ENCODE measurements at regions not wholly inside any gene's neighbourhood (a gene's known extent, or its start where the extent isn't known, plus 50 kb on each side); places are given as distances from the start of the nearest gene placed in this dataset.

DNA sequence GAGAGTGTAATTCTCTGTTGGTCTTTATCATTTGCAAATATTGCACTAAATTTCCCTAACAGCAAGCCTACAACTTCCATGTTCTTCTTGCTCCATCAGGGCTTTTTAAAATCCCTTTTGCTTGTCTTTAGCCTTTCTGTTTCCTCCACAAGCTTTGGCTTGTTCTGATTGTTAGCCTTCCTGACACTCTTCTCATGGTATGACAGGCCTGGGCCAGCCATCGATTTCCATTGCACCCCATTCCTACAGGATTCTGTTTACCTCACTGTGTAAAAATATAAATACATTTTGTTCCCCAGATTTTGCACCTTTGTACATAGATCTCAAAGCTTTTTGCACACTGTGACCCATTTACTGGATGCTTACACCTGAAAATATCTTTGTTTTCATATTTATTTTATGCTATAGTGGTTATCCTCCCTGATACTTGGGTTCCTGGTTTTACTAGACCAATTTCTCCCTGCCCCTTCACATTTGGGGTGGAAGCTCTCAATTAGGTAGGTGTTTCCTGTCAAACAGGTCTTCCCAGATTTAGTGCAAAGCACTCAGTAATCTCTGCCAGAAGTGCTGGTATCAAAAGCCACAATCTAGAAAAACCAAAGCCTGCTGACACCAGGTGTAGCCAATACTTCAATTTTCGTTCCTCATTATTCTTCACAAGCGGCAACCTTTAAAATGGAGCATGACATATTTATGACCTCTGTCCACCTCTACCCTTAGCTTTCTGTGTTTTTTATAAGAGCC, 57.9 kb upstream of the PPP2R3A start:
- H3K9me3 ChIP-seq (ENCODE audit: low read length) = no peaks in the 10 kb centered on the region
- no peak overlapping the region for H3K27ac ChIP-seq (ENCODE audit: low read depth, low read length, poor library complexity, severe bottlenecking)
- ChIA-PET POLR2A (no interaction called here), CTCF (ENCODE audit: unreplicated experiment) (no interaction called here)
- no peaks in the 10 kb centered on the region for H3K9me2 ChIP-seq (ENCODE audit: insufficient read depth, low read length)
- intact Hi-C loops (cut with micrococcal nuclease; ENCODE audit: unreplicated experiment) = no loop called here
- no peaks in the 10 kb centered on the region for H3K4me1 ChIP-seq (ENCODE audit: insufficient read depth, low read length, poor library complexity, severe bottlenecking)
- H3K4me2 ChIP-seq (ENCODE audit: low read length) = no peak overlapping the region
- H3K79me2 ChIP-seq (ENCODE audit: insufficient read depth, low read depth, low read length) = no peaks in the 10 kb centered on the region
- H3K4me3 ChIP-seq (ENCODE audit: low read depth, low read length, poor library complexity, severe bottlenecking) = no peak overlapping the region
- TF ChIP-seq, protein P1, sequence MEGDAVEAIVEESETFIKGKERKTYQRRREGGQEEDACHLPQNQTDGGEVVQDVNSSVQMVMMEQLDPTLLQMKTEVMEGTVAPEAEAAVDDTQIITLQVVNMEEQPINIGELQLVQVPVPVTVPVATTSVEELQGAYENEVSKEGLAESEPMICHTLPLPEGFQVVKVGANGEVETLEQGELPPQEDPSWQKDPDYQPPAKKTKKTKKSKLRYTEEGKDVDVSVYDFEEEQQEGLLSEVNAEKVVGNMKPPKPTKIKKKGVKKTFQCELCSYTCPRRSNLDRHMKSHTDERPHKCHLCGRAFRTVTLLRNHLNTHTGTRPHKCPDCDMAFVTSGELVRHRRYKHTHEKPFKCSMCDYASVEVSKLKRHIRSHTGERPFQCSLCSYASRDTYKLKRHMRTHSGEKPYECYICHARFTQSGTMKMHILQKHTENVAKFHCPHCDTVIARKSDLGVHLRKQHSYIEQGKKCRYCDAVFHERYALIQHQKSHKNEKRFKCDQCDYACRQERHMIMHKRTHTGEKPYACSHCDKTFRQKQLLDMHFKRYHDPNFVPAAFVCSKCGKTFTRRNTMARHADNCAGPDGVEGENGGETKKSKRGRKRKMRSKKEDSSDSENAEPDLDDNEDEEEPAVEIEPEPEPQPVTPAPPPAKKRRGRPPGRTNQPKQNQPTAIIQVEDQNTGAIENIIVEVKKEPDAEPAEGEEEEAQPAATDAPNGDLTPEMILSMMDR (conservative IDR thresholded peaks at IDR 0.05; ENCODE audit: low read length) = no peak
- TF ChIP-seq EZH2phosphoT487 (IDR thresholded peaks at IDR 0.05; ENCODE audit: borderline replicate concordance, low read depth, low read length) = no peak
- BruUV-seq (replicated peaks) = no TSS peak
- H3K36me3 ChIP-seq (ENCODE audit: insufficient read depth, low read length) = no peaks in the 10 kb centered on the region
- no peak for DNase-seq (ENCODE audit: low spot score)
- no peak overlapping the region for H2AFZ ChIP-seq (ENCODE audit: low read length)
- H4K20me1 ChIP-seq (ENCODE audit: insufficient read depth, low read length) = no peaks in the 10 kb centered on the region

- no peaks in the 10 kb centered on the region for H4K20me1 ChIP-seq (ENCODE audit: insufficient read depth, low read length)
- ChIA-PET POLR2A (no interaction called here), CTCF (ENCODE audit: unreplicated experiment) (no interaction called here)
- intact Hi-C loops (cut with micrococcal nuclease; ENCODE audit: unreplicated experiment) = no loop called here
- H3K36me3 ChIP-seq (ENCODE audit: insufficient read depth, low read length) = no peaks in the 10 kb centered on the region
- no peaks in the 10 kb centered on the region for H3K9me2 ChIP-seq (ENCODE audit: insufficient read depth, low read length)
- H2AFZ ChIP-seq (ENCODE audit: low read length) = no peak overlapping the region
- no peak overlapping the region for H3K27ac ChIP-seq (ENCODE audit: low read depth, low read length, poor library complexity, severe bottlenecking)
- no peak overlapping the region for H3K4me2 ChIP-seq (ENCODE audit: low read length)
- no peak overlapping the region for H3K4me3 ChIP-seq (ENCODE audit: low read depth, low read length, poor library complexity, severe bottlenecking)
- H3K9me3 ChIP-seq (ENCODE audit: low read length) = no peaks in the 10 kb centered on the region
- no peaks in the 10 kb centered on the region for H3K79me2 ChIP-seq (ENCODE audit: insufficient read depth, low read depth, low read length)
- no peak for DNase-seq (ENCODE audit: low spot score)
- BruUV-seq (replicated peaks) = no TSS peak
- no peaks in the 10 kb centered on the region for H3K4me1 ChIP-seq (ENCODE audit: insufficient read depth, low read length, poor library complexity, severe bottlenecking)
- no peak for TF ChIP-seq EZH2phosphoT487 (IDR thresholded peaks at IDR 0.05; ENCODE audit: borderline replicate concordance, low read depth, low read length)
- TF ChIP-seq, protein P1 (conservative IDR thresholded peaks at IDR 0.05; ENCODE audit: low read length) = no peak
Measured at GRCh38 chr3:135908225-135908624, 57.3 kb upstream of the PPP2R3A start.

DNA sequence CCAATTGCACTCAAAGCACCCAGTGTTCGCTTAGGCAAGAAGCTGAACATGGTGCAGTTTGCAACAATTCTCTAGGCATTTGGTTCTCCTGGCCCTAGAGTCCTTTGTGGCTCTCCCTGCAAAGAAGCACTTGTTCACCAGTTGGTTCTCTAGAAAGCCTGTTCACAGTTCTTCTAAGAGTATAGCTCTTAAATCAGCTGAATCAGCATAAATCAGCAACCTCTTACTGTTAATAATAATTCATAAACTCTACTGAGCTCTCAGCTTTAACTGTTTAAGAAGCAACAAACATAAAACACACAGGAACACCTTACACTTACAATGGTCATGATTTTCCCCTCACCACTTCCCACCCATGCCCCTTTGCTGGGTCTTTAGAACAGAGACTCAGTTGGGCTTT, 56.8 kb upstream of the PPP2R3A start:
- no peak for DNase-seq (ENCODE audit: low spot score)
- Histone ChIP-seq H2AFZ (ENCODE audit: low read length) (no peak overlapping the region), H3K79me2 (ENCODE audit: insufficient read depth, low read depth, low read length) (no peaks in the 10 kb centered on the region), H4K20me1 (ENCODE audit: insufficient read depth, low read length) (no peaks in the 10 kb centered on the region), H3K4me3 (ENCODE audit: low read depth, low read length, poor library complexity, severe bottlenecking) (no peak overlapping the region), H3K36me3 (ENCODE audit: insufficient read depth, low read length) (no peaks in the 10 kb centered on the region), H3K9me2 (ENCODE audit: insufficient read depth, low read length) (no peaks in the 10 kb centered on the region), H3K4me1 (ENCODE audit: insufficient read depth, low read length, poor library complexity, severe bottlenecking) (no peaks in the 10 kb centered on the region), H3K4me2 (ENCODE audit: low read length) (no peak overlapping the region), H3K27ac (ENCODE audit: low read depth, low read length, poor library complexity, severe bottlenecking) (no peak overlapping the region), H3K9me3 (ENCODE audit: low read length) (no peaks in the 10 kb centered on the region)
- no peak for TF ChIP-seq EZH2phosphoT487 (IDR thresholded peaks at IDR 0.05; ENCODE audit: borderline replicate concordance, low read depth, low read length)
- TF ChIP-seq, protein P1 (conservative IDR thresholded peaks at IDR 0.05; ENCODE audit: low read length) = no peak
- intact Hi-C loops (cut with micrococcal nuclease; ENCODE audit: unreplicated experiment) = no loop called here
- CTCF ChIA-PET (ENCODE audit: unreplicated experiment) = no interaction called here
- no TSS peak for BruUV-seq (replicated peaks)
- POLR2A ChIA-PET = no interaction called here

Measured in OCI-LY7 (cell line).